IMR-90 (cell line): ENCODE measurements at regions not wholly inside any gene's neighbourhood (a gene's known extent, or its start where the extent isn't known, plus 50 kb on each side); places are given as distances from the start of the nearest gene placed in this dataset.

Source experiments
- BHLHE40 ChIP-seq: fragments of 150-350 bp; IDR thresholded peaks from 2 replicates; pipeline ENCODE4 v1.6.1; 2016; ENCODE audit warnings: mild to moderate bottlenecking, low read depth, low read length
- CEBPB ChIP-seq: IDR thresholded peaks from 2 replicates; pipeline ENCODE4 v1.6.1; 2012; ENCODE audit warnings: low read depth, low read length, improper control_type of control experiment
- CHD1 ChIP-seq: IDR thresholded peaks from 2 replicates; pipeline ENCODE4 v1.6.1; 2012; ENCODE audit warnings: low read depth, low read length, improper control_type of control experiment
- FOS ChIP-seq: fragments of 150-350 bp; IDR thresholded peaks from 2 replicates; pipeline ENCODE4 v1.6.1; 2016; ENCODE audit warnings: low read depth, low read length
- MAZ ChIP-seq: IDR thresholded peaks from 2 replicates; pipeline ENCODE4 v1.6.1; 2012; ENCODE audit warnings: low read depth, mild to moderate bottlenecking, low read length, improper control_type of control experiment, moderate library complexity, borderline replicate concordance
- MXI1 ChIP-seq: IDR thresholded peaks from 2 replicates; pipeline ENCODE4 v1.6.1; 2012; ENCODE audit warnings: low read depth, mild to moderate bottlenecking, low read length, moderate library complexity, borderline replicate concordance
- NFE2L2 ChIP-seq: fragments of 150-350 bp; IDR thresholded peaks from 2 replicates; pipeline ENCODE4 v1.6.1; 2016; ENCODE audit warnings: low read depth, mild to moderate bottlenecking, low read length
- POLR2A ChIP-seq: IDR thresholded peaks from 2 replicates; pipeline ENCODE4 v1.6.1; 2012; ENCODE audit warnings: mild to moderate bottlenecking, low read depth, low read length
- RAD21 ChIP-seq: IDR thresholded peaks from 2 replicates; pipeline ENCODE4 v1.6.1; 2012; ENCODE audit warnings: low read length, improper control_type of control experiment
- RCOR1 ChIP-seq: IDR thresholded peaks from 2 replicates; pipeline ENCODE4 v1.6.1; 2012; ENCODE audit warnings: mild to moderate bottlenecking, low read length, improper control_type of control experiment; ENCODE audit not compliant: insufficient replicate concordance
- RFX5 ChIP-seq: IDR thresholded peaks from 2 replicates; pipeline ENCODE4 v1.8.0; 2012; ENCODE audit warnings: low read depth, mild to moderate bottlenecking, low read length, moderate library complexity
- TF ChIP-seq, protein P1 (sequence below): conservative IDR thresholded peaks from 2 replicates; pipeline ENCODE4 v1.5.1; 2012; ENCODE audit warnings: mild to moderate bottlenecking, low read depth, low read length, improper control_type of control experiment
- TF ChIP-seq, protein P2 (sequence below): fragments of 150-350 bp; IDR thresholded peaks from 2 replicates; pipeline ENCODE4 v1.6.1; 2017; ENCODE audit warnings: mild to moderate bottlenecking, antibody characterized with exemption, low read length, low read depth
- TF ChIP-seq, protein P3 (sequence below): fragments of 150-350 bp; IDR thresholded peaks from 2 replicates; pipeline ENCODE4 v1.6.1; 2016; ENCODE audit warnings: low read depth, mild to moderate bottlenecking, low read length, moderate library complexity, borderline replicate concordance

DNA sequence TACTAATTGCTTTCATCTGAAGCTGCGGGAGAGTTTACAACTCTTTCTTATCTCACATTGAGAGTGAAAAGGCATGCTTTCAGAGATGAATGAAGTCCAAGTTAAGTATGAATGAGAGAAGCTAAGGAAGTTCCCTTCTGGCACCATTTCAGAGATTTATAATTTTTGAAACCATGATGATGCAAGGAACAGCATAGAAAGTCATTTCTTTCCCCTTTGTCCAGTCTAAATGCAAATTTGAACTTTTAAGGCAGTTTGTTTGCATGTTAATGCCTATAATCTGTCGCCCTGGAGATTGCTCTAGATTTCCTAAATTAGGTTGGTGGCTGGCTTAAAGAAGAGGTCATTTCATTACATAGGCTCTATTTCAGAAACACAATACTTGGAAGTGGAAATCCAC is 594.8 kb upstream of the GOT2 start:
- TF ChIP-seq, protein P1, sequence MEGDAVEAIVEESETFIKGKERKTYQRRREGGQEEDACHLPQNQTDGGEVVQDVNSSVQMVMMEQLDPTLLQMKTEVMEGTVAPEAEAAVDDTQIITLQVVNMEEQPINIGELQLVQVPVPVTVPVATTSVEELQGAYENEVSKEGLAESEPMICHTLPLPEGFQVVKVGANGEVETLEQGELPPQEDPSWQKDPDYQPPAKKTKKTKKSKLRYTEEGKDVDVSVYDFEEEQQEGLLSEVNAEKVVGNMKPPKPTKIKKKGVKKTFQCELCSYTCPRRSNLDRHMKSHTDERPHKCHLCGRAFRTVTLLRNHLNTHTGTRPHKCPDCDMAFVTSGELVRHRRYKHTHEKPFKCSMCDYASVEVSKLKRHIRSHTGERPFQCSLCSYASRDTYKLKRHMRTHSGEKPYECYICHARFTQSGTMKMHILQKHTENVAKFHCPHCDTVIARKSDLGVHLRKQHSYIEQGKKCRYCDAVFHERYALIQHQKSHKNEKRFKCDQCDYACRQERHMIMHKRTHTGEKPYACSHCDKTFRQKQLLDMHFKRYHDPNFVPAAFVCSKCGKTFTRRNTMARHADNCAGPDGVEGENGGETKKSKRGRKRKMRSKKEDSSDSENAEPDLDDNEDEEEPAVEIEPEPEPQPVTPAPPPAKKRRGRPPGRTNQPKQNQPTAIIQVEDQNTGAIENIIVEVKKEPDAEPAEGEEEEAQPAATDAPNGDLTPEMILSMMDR = no peak
- TF ChIP-seq RAD21 = no peak
- no peak for TF ChIP-seq POLR2A
- TF ChIP-seq MAZ = no peak
- TF ChIP-seq, protein P2, sequence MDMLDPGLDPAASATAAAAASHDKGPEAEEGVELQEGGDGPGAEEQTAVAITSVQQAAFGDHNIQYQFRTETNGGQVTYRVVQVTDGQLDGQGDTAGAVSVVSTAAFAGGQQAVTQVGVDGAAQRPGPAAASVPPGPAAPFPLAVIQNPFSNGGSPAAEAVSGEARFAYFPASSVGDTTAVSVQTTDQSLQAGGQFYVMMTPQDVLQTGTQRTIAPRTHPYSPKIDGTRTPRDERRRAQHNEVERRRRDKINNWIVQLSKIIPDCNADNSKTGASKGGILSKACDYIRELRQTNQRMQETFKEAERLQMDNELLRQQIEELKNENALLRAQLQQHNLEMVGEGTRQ = no peak
- no peak for TF ChIP-seq BHLHE40
- TF ChIP-seq, protein P3, sequence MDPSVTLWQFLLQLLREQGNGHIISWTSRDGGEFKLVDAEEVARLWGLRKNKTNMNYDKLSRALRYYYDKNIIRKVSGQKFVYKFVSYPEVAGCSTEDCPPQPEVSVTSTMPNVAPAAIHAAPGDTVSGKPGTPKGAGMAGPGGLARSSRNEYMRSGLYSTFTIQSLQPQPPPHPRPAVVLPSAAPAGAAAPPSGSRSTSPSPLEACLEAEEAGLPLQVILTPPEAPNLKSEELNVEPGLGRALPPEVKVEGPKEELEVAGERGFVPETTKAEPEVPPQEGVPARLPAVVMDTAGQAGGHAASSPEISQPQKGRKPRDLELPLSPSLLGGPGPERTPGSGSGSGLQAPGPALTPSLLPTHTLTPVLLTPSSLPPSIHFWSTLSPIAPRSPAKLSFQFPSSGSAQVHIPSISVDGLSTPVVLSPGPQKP = no peak
- no peak for TF ChIP-seq CEBPB
- TF ChIP-seq RFX5 = no peak
- TF ChIP-seq MXI1 = no peak
- TF ChIP-seq FOS = no peak
- TF ChIP-seq CHD1 = no peak
- no peak for TF ChIP-seq RCOR1
- no peak for TF ChIP-seq NFE2L2
